GM18858 (cell line): ENCODE measurements at regions not wholly inside any gene's neighbourhood (a gene's known extent, or its start where the extent isn't known, plus 50 kb on each side); places are given as distances from the start of the nearest gene placed in this dataset.

Experiments
- ATAC-seq: cut with Tn5 transposase; IDR thresholded peaks from one replicate; pipeline ENCODE4 v1.9.1; 2021; ENCODE audit not compliant: unreplicated experiment

DNA sequence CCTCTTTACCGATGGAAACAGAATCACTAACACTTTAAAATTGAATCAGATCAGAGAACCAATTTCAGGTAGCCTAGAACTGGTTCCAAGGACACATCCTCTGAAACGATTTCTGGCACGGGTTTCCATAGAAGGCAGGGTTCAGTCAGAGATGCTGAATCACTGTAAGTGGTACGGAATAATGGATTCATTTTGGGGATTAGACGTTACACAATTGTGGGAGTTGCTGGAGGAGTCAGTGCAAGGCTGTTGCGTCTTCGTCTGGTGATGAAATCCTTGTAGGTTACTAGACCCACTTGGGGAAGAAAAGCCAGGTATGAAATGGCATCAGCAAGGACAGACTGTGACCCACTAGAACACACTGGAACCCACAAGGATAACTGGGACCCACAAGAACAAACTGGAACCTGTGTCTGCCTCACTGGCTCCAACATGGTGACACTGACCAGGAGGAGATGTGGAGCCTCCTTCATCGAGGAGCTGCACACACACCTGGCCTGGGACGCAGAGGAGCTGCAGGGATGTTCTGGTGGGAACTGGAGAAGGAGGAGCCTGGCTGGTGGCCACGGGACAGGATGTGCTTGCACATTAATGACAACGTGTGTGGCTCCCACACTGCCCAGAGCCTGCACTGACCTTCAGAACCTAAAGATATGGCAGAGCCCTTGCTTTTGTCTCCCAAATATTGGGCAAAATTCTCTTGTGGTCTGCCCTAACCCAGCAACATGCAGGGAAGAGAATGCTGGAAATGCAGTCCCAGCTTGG, 105.1 kb downstream of the TRAPPC11 start:
- ATAC-seq = no peak

DNA sequence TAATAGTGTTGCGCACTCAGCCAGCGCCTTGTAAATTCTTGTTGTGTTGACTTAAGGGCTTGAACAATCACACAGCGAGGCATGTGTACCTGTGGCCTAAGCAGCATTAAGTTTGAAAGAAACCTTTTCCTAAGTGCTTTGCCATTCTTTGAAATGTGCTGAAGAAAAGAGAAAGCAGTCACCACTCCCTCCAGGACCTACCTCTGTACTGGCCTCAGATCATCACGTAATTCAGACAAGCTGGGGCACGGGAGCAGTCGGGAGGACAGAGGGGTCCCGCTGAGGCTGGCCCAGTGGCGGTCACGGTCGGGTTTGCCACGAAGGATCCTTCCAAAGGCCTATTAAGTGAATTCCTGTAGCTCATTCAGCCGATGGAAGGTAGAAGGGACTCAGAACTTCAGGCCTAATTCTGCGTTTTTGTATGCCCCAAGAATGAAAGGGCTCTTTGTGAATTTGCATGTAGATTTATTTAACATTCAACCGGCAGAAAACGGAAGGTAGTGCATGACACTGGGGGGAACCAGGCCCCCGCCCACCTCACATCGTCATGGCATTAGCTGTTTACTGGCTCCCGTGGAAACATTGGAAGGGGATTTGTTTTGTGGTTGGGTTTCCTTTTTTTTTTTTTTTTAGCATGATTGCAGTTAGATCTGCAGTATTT, 106.3 kb downstream of the TRAPPC11 start:
- ATAC-seq = no peak

DNA sequence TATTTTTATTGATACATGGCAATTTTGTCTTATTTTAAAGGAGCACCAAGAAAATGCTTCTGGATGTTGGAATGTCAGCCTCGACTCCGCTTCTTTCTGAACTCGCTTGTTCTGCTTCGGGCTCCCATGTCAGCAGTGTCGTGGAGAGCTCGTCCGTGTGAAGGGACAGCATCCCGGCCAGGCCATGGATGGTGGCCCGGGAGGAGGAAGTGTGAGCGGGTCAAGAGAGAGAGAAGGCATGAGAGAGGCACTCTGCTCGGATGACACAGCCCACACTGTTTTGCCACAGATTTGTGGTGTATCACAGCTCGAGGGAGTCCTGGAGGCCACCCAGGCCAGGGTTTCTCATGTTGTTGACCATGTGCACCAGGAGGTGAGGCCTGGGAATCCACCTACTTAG, 107.0 kb downstream of the TRAPPC11 start:
- ATAC-seq = no peak

DNA sequence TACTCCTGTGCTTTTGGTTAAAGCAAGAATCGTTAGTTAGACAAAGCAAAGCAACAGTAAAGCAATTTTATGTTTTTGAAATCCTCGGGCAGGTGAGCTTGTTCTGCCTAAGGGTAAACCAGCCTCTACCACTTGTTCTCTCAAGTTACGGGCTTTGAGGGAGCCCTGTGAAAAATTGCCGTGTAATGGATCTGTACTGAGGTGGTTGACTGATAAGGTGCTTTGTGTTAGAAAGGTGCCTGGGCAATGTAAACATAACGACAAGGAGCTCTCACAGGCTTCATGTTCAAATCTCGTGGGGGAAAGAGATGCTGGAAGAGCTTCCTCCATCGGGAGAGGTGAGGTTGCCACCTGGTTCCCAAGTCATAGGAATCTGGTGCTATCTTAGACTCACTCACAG, 111.8 kb downstream of the TRAPPC11 start:
- ATAC-seq = no peak

DNA sequence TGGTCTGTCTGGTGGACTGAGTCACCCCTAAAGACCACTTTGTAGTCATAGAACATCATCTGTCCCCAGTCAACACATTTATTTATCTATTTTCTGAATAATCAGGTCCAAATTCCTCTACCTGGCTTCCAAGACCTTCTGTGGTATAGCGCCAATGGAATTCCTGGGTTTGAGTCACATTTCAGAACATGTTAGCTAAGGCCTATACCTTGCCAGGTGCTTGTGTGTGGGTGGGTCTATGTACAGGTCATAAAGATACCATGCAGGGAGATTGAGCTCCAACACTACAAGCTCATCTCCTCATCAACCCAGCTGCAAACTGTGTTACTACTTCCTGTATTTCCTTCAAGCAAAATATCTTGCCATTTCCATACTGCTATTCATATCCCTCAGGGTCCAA, 113.3 kb downstream of the TRAPPC11 start:
- no peak for ATAC-seq

DNA sequence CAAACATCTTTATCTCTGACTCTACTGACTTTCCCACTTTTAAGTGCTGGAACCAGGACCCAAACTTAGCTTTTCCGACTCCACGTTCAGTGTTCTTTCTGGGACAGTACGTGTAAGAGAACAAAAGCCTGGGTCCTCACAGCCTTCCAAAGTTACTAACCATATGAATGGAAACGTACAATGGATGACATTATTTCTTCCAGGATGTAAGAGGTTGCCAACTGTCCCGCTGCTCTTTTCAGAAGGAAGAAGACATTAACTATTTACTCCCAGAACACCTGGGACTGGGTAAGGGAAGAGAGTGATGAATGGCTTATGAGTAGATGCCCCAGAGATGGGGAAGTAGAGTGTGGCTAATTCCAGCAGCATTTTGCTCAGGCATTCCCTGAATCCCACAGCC, 114.7 kb downstream of the TRAPPC11 start:
- ATAC-seq = no peak

DNA sequence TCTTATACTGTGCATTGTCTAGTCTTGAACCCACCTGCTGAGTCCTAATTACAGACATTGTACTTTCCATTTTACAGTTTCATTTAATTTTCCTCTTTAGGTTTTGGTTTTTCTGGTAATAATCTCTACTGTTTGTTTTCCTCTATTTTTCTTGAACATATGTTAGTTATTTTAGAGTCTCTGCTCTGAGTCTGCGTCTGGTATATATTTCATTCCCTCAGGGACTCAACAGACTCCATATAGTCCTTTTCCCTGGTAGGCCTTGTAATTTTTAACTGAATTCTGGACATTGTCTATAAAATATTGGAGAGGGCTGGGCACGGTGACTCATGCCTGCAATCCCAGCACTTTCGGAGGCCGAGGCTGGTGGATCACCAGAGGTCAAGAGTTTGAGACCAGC, 121.8 kb upstream of the STOX2 start:
- no peak for ATAC-seq

DNA sequence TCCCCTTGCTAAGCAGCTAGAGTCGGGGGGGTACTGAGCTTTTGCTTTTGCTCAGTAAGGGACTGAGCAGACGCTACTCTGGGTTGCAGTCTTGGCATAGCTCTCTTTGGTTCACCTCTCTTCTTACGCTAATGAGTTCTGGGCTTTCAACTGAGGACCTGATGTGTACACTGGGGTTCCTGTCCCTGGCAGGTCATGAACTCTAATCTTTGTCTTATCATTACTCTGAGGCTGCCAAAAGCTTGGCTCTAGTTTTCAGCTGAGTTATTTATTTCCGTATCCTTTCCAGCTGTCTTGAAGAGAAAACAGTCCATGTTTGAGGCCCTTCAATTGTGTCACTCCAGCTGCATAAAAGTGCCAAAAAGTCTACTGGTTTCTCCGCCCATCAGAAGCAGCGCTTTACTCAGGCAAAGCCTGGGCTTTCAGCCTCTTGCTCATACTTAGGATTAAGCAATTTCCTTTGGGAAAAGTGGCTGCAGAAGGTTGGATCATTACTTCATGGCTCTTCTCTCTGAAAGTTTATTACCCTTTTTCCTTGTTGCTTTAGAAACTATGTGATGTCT, 121.0 kb upstream of the STOX2 start:
- no peak for ATAC-seq

DNA sequence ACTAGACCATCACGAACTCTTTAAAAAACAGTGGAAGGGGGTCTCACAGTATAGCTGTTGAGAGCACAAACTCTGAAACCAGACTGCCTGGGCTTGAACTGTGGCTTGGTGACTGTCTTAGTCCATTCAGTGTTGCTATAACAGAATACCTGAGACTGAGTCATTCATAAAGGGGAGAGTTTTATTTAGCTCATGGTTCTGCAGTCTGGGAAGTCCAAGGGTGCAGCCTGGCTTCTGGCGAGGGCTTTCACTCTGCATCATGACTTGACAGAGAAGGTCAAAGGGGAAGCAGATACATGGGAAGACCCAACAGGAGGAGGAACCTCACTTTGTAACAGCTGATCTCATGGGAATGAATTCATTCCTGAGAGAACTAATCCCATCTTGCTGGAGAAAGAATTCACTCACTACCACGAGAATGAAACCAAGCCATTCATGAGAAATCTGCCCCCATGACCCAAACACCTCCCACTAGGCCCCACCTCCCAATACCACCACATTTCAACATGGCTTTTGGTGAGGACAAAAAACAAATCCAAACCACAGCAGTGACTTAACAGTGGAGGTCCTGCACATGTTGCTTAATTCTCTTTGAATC, 116.7 kb upstream of the STOX2 start:
- no peak for ATAC-seq

DNA sequence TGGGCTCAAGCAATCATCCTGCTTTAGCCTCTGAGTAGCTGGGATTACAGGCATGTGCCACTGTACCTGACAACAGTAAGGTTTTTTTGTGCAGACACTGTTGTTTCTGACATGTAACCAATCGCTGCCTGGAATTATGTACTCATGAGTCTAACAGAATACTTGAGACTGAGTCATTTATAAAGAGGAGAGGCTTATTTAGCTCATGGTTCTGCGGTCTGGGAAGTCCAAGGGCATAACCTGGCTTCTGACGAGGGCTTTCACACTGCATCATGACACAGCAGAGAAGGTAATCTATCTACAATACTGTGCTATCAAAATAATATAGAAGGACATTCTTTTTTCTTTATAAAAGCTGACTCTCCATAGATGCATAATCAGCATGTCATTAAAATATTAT, 115.5 kb upstream of the STOX2 start:
- ATAC-seq = no peak

DNA sequence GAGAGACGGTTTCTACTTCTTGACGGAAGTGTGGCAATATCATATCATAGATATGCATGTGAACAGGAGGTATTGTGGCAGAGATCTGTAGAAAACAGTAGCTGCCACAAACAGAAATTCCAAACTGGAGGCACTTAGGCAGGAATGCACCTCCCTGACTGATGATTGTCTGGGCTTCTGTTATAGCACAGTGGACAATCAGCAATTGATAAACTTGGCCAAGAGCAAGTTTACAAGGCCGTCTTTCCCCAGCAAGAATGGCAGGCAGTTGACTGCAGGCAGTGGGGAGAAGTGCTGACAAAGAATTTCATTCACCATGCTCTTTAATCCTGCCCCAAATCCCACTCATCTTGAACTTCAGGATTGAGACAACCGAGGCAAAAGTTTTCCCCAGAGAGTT, 114.4 kb upstream of the STOX2 start:
- no peak for ATAC-seq

DNA sequence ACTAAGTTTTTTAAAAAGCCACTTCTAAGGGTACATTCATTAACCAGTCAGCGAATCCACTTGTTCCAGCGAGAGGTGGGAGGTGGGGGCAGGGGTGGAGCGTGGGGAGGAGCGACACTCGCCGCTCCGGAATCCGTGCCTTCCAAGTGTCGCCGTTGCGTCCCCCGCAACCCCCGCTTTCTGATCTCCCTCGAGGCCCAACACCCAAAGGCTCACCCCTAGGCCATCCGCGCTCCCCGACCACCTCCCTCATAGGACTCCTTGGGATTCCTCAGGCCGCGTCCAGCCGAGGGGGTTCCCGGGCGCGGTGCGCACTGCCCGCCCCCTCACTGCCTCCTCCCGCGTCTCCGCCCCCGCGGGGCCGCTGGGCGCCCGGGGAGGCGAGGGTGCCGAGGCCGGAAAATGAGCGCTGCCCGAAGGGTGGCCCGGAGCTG, 108.1 kb upstream of the STOX2 start:
- no peak for ATAC-seq

DNA sequence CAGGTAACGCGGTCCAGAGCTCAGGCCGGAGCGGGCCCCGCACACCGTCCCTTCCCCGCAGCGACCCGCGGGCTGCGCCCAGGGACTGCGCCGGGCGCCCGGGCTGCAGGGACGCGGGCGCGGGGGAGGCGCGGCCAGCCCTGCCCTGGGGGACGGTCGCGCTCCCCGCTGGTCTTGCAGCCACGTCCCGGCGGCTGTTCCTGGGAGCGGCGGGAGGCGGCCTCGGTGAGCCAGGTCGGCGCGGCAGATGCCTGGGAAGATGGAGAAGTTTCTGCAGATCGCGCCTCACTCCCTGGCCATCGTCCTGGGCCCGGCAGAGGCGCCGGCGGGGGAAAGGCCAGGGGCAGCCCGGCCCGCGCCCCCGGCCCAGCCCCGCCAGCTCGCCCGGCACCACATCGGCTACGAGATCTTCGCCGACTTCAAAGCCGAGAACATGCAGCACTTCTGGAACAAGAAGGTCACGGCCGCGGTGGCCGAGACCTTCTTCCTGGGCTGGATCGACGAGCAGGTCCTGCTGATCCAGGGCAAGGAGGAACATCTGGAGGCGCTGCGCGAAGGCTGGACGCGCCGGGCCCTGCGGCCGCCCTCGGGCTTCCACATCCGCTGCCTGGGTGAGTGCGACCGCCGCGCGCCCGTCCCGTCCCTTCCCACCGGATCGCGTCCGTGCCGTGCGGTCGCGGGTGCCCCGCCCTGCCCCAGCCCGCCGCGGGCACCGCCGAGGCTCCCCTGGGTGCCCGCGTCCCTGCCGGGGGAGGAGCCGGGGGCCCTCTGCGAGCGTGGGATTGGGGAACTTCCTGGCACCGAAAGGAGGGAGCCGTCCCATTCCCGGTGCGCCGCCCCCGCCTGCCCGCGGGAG, 107.4 kb upstream of the STOX2 start:
- ATAC-seq = no peak

DNA sequence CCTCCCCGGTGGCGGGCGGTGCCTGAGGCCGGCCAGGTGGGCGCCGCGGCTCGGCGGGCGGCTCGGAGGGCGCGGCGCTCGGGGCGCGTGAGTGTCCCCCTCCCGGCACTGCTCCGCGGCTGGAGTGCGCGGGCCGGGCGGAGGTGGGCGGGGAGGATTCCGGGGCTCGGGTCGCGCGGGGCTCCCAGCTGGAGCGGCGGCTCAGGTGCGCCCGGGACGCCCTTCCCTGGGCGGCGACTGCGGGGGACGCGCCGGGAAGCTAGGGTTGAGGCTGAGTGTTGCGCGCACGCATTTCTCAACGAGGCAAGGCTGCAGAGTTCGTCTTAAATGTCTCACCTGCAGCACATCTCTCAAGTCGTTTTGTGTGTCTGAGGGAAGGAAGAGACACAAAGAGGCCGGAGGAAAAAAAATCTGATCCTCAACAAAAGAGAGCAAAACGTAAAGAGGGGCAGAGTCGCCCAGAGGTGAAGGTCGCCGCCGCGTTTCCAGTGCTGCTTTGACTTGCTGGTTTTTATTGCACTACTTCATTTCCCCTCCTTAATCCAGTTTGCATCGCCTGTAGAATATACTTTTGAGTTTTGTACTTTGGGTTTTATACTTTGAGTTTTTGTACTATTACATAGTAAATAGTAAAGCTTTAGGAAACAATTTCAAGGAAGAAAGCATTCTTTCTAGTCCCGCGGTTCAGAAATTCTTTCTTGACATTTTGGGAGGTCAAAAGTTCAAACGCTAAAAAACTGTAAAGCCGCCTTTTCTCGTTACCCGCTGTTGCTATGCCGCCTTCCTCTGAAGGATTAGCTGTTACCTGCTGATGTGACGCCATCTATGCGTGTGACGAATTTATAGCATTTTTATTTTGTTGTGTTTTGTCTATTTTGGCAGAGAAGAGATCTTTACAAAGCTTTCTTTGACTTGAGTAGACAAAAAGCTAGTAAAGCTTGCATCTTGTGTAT, 106.5 kb upstream of the STOX2 start:
- no peak for ATAC-seq

DNA sequence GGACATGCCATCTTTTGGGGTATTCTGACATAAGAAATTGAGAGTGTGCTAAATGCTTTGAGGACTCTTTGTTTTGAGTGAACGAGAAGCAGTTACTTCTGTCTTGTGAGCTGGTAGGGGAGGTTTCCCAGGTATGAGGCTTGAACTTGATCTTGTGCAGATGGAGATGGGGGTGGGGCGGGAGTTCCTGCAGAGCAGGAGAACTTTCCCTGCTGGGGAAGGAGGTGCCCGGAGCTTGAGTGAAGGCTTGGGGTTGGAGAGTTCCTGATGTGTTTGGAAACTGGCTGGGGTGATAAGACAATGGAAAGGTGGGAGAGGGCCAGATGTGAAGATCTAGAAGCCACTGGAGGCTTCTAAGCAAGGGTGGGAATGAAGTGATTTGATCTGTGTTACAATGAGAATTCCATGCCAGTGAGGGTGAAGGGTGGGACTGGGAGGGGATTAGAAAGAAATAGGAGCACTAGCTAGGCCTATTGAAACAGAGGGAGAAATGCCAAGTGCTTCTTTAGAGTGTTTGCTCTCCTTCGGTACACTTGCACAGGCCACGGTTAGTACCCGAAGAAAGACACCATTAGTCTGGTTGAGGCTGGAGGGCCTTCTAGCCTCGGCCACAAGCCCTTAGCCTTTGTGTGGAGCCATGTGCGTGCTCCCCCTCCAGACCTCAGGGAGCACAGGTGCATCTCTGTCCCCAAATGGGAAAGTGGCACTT, 103.5 kb upstream of the STOX2 start:
- no peak for ATAC-seq

DNA sequence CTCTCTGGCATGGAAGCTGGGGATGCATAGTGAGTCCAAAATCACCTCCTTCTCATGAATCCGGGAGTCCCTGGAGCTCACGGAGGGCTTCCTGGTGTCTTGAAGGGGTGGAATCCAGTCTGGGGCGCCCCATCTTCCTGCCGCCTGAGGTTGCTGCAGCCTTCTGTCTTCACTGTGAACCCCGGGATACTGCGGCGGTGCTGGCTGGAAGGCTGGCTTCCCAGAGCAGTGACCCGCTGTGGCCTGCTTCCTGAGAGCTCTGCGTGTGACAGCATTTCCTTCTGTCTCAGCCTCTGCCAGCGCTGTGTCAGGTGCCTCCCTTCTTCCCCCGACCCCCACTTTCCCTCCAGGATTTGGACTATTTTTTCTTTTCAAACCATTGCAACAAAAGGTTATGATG, 98.8 kb upstream of the STOX2 start:
- ATAC-seq = no peak

DNA sequence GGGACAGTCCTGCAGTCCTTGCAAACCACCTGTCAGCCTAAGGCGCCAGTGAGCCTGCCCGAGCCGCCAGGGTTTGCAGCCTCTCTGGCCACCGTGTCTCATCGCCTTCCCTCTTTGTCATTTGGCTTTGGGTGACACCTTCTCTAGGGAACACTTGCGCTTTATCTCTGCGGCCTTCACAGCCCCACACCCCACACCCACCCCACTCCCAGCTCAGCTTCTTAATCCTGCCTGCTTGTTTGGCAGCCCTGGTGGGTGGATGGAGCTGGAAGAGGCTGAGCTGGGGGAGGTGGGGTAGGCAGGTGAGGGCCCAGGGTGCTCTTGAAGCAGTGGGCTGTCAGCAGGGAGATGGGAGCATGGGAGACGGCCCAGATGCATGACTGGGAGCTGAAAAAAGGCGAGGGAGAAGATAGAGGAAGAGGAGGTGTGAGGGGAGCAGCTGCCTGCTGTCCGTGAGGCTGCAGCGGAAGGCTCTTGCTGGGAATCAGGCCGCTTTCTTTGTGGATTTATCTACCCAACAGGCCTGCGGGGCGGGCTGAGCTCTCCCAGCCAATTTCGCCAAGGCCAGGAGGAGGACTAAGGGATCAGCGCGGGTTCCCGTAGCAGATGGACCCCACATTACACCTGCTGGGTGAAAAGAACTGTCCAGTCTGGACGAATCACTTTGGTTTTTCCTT, 97.5 kb upstream of the STOX2 start:
- ATAC-seq = no peak

DNA sequence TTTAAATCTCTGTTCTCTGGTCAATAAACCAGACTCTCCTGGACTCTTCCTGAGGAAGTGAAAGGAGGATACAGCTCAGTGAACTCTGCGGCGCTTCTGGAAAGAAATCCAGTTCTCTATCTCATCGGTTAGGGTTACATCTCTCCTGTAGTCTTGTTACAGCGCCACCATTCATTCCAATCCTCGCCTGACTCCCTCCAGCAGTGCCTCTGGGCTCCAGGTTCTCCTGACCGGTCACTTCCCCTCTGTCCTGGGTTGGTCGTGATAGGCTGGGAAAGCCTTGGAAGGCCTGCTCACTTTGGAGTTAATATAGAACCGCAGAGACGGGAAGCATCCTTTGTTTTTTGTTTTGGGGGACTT, 97.0 kb upstream of the STOX2 start:
- no peak for ATAC-seq

DNA sequence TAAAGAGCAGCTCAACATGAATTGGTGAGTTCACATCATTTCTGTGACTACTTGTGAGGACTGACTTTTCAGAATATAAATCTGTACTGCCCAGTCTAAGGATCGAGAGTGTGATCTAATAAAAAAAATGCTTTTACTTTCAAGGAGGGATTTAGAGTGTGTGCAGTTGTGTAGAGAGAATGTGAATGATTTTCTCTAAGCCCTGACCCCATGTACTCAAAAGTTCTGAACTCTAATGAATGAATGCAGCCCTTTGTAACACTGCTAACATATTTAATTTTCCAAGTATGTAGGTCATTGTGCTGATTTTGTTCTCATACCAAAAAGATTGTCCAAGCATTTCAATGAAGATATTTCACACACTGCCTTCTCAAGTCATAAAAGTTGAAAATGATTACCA, 92.5 kb upstream of the STOX2 start:
- no peak for ATAC-seq
